D721Med (cell line): ENCODE measurements at regions not wholly inside any gene's neighbourhood (a gene's known extent, or its start where the extent isn't known, plus 50 kb on each side); places are given as distances from the start of the nearest gene placed in this dataset.
"Not testable (repeated sequence)": the region's sequence is repeated elsewhere in the genome, so short reads cannot be mapped to it uniquely, and the experiment has no call there.

ENCODE experiments used
- DNase-seq: peaks from one replicate; pipeline ENCODE4 v3.0.0; 2011; ENCODE audit warnings: low spot score; ENCODE audit not compliant: insufficient read length
- FAIRE-seq: peaks from 2 replicates; lab custom pipeline; 2011; peaks lifted over from hg19 to GRCh38; lab: Jason Lieb, UNC
- CTCF ChIP-seq: IDR thresholded peaks from 2 replicates; pipeline ENCODE4 v1.5.1; 2012; ENCODE audit warnings: mild to moderate bottlenecking, control low read depth; ENCODE audit not compliant: insufficient read depth; ENCODE audit errors: missing control alignments

GRCh38 chr2:16102358-16102975, 162.1 kb downstream of the MYCN start:
- FAIRE-seq, result no peak
- TF ChIP-seq CTCF, result no peak

DNA sequence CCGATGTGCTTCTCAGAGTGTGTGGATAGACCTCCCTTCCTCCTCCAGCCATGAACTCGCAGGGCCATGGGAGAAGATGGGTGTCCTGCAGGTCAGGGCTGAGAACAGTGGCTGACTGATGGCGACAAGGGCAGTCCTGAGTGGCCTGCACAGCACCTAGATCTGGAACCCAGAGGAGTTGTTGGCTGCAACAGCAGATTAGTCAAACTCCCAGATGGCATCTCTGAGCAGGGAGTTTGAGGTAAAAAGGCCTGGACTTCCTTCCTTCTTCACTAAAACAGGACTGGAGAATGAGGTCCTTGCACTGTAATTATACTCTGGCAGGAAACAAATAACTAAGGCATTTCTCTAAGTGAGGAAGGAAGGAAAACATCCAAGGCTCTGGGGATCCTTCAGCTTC, 160.8 kb downstream of the MYCN start:
- no peak for TF ChIP-seq CTCF
- FAIRE-seq (no peak), DNase-seq (no peak)

More at GRCh38 chr2:16102358-16102975, 162.1 kb downstream of the MYCN start:
- no peak for DNase-seq

- TF ChIP-seq CTCF, result no peak
- DNase-seq (no peak), FAIRE-seq (no peak)
Observed at GRCh38 chr2:16100006-16100405, 159.7 kb downstream of the MYCN start.

- TF ChIP-seq CTCF, result no peak
- no peak for FAIRE-seq
- no peak for DNase-seq
Observed at GRCh38 chr2:16099326-16099725, 159.0 kb downstream of the MYCN start.

DNA sequence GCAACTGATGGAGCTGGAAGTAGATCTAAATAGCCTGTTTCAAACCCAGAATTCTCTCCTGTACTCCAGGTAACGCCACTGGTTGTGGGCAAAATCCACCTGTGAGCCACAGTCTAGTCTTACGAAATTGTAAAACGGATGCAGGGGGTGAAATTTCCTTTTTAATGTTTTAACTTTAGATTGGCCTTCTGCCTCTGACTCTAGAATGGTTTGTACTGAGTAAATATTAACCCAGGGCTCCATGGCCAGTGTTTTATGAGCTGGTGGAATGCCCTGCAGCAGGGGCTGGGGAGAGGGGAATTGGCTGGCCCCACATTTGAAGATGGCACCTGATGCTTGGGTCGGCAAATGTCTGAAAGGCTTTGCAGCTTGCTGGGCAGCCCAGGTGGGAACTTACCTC, 156.6 kb downstream of the MYCN start:
- no peak for FAIRE-seq
- DNase-seq, result no peak
- TF ChIP-seq CTCF, result no peak

DNA sequence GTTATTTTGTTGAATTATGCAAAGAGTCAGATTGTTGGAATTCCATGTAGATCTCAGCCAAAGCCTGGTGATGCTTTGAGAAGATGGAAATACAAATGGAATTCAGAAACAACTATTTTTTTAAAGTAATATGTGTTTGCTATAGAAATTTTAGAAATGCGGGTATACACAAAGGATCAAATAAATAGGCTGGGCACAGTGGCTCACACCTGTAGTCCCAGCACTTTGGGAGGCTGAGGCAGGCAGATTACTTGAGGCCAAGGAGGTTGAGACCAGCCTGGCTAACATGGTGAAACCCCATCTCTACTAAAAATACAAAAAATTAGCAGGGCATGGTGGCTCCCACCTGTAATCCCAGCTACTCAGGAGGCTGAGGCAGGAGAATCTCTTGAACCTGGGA, 155.1 kb downstream of the MYCN start:
- not testable (repeated sequence) for DNase-seq, FAIRE-seq

GRCh38 chr2:16094811-16095210, 154.5 kb downstream of the MYCN start:
- no peak for TF ChIP-seq CTCF
- FAIRE-seq (no peak), DNase-seq (no peak)
